CD4-positive, alpha-beta T cell (primary cell): ENCODE measurements at regions not wholly inside any gene's neighbourhood (a gene's known extent, or its start where the extent isn't known, plus 50 kb on each side); places are given as distances from the start of the nearest gene placed in this dataset.

Source experiments
- ATAC-seq: fragments of 200-7000 bp; cut with Tn5 transposase; one replicate; pipeline ENCODE4 v1.10.0; 2022; ENCODE audit warnings: mild to moderate bottlenecking; ENCODE audit not compliant: poor library complexity
- CTCF ChIA-PET: fragments of 350-600 bp; sonication (Branson Sonifier 250); formaldehyde crosslinking; loops from one replicate; lab custom pipeline; 2021; ENCODE audit warnings: antibody characterized with exemption, inconsistent platforms; lab: Charles Lee
- POLR2A ChIA-PET: fragments of 350-600 bp; sonication (Branson Sonifier 250); formaldehyde crosslinking; loops from one replicate; lab custom pipeline; 2021; ENCODE audit warnings: antibody characterized with exemption, inconsistent platforms; lab: Charles Lee
- DNase-seq, 14 experiments: peaks; one replicate each; pipeline ENCODE4 v3.0.0-alpha.2; 2013 to 2020; ENCODE audit warnings: mixed read lengths in 2 of 14
- H3K27ac ChIP-seq, 2 donors: one replicate each; pipeline versions ENCODE4 v1.5.1 to v1.7.0; 2013; ENCODE audit warnings: low read length in 2 of 2, low read depth in 1 of 2, mild to moderate bottlenecking in 1 of 2
- H3K27me3 ChIP-seq, 2 experiments: 1 replicate in 1 of 2; 2 replicates in 1 of 2; pipeline versions ENCODE4 v1.6.1 to v1.7.0; 2013; ENCODE audit warnings: low read length in 2 of 2, control low read depth in 1 of 2, mild to moderate bottlenecking in 1 of 2, moderate library complexity in 1 of 2; ENCODE audit not compliant: insufficient read depth in 2 of 2, control insufficient read depth in 1 of 2
- H3K36me3 ChIP-seq: one replicate; pipeline ENCODE4 v1.6.1; 2013; ENCODE audit warnings: low read length, control low read depth; ENCODE audit not compliant: insufficient read depth
- H3K4me1 ChIP-seq: one replicate; pipeline ENCODE4 v1.6.1; 2013; ENCODE audit warnings: low read length, control low read depth; ENCODE audit not compliant: insufficient read depth
- H3K4me3 ChIP-seq: one replicate; pipeline ENCODE4 v1.5.1; 2013; ENCODE audit warnings: mild to moderate bottlenecking, low read length, moderate library complexity
- H3K9me3 ChIP-seq, 2 experiments: 1 replicate in 1 of 2; 2 replicates in 1 of 2; pipeline versions ENCODE4 v1.6.1 to v1.7.0; 2013; ENCODE audit warnings: low read length in 2 of 2, mild to moderate bottlenecking in 2 of 2, control low read depth in 1 of 2, moderate library complexity in 1 of 2; ENCODE audit not compliant: control insufficient read depth in 1 of 2, insufficient read depth in 1 of 2
- H3K27ac Mint-ChIP-seq: one replicate; pipeline ENCODE4 v1.8.0; 2020; ENCODE audit warnings: mixed read lengths
- H3K27me3 Mint-ChIP-seq: one replicate; pipeline ENCODE4 v1.8.0; 2021; ENCODE audit warnings: mixed read lengths
- H3K36me3 Mint-ChIP-seq: one replicate; pipeline ENCODE4 v1.8.0; 2021; ENCODE audit warnings: low read depth, mixed read lengths
- H3K4me1 Mint-ChIP-seq: one replicate; pipeline ENCODE4 v1.8.0; 2021; ENCODE audit warnings: low read depth, mixed read lengths
- H3K4me3 Mint-ChIP-seq: one replicate; pipeline ENCODE4 v1.8.0; 2020; ENCODE audit warnings: mild to moderate bottlenecking, mixed read lengths
- H3K9me3 Mint-ChIP-seq: one replicate; pipeline ENCODE4 v1.8.0; 2020; ENCODE audit warnings: mixed read lengths
- CTCF ChIP-seq: fragments of 200-600 bp; IDR thresholded peaks from one replicate; pipeline ENCODE4 v1.8.0; 2022; ENCODE audit warnings: antibody characterized with exemption, mild to moderate bottlenecking
- intact Hi-C, 2 experiments: fragments of 100-400 bp; cut with DNase I in 1 of 2; cut with micrococcal nuclease in 1 of 2; formaldehyde crosslinking; loops; one replicate each; pipeline versions ENCODE4 v1.15.1 to v1.9.0; 2023 to 2025; cut with DNase I, micrococcal nuclease

GRCh38 chr20:59441306-59441705, 140.9 kb downstream of the EDN3 start:
- H3K27ac Mint-ChIP-seq, result no peak overlapping the region
- ChIA-PET CTCF (no interaction called here), POLR2A (no interaction called here)
- H3K4me1 Mint-ChIP-seq, result no peaks in the 10 kb centered on the region
- peaks cover 43% of the 10 kb centered on the region for H3K27me3 Mint-ChIP-seq
- Histone ChIP-seq H3K9me3 (no peaks in the 10 kb centered on the region), H3K4me3 (no peak overlapping the region), H3K36me3 (no peaks in the 10 kb centered on the region), H3K27ac (no peak overlapping the region), H3K4me1 (no peaks in the 10 kb centered on the region), H3K27me3 (peaks cover 6 to 7% of the 10 kb centered on the region in 2 experiments)
- TF ChIP-seq CTCF, result no peak
- H3K4me3 Mint-ChIP-seq, result no peak overlapping the region
- DNase-seq (no peak), ATAC-seq (no peak)
- intact Hi-C loops, result no loop called here
- no peaks in the 10 kb centered on the region for H3K36me3 Mint-ChIP-seq
- H3K9me3 Mint-ChIP-seq, result no peaks in the 10 kb centered on the region

DNA sequence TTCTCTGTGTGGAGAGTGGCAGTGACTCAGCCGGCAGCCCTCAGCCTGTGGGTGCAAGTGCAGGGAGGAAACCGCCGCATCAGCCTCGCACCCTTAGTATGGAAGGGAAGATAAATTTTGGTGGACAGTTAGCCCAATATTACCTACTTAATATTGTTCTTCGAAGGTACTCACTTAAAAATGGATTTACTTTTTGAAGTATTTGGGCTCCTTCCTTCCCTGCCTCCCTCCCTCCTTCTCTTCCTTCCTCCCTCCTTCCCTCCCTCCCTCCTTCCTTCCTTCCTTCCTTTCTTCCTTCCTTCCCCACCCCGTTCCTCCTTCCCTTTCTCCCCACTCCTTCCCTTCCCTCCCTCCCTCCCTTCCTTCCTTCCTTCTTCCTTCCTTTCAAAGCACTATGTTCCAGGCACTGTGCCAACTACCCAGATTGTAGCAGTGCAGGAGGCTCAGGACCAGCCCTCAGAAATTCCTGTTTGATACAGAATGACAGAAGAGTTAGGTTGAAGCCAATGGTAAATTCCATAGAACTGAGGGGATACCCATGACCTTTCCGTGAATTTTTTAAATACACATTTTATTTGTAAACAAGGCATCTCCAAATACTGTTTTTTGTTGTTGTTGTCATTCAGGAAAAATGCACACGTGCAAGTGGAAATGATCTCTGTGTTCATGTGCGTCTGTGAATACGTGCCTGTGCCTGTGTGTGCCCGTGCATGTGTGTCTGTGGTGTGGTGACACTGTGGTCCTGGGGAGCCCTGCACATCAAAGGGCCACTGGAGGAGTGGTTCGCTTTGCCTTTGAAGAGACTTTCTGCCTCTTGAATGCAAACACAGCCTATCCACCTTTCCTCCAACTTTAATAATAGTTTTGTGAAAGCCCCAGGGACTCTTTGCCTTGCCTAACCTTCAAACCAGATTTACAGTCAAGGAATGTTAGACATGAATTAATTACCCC, 141.7 kb downstream of the EDN3 start:
- ChIA-PET POLR2A (no interaction called here), CTCF (no interaction called here)
- no peak overlapping the region for H3K27ac Mint-ChIP-seq
- Histone ChIP-seq H3K4me3 (no peak overlapping the region), H3K36me3 (no peaks in the 10 kb centered on the region), H3K4me1 (no peaks in the 10 kb centered on the region), H3K27me3 (peaks cover 7% of the 10 kb centered on the region in 2 experiments), H3K9me3 (no peaks in the 10 kb centered on the region), H3K27ac (no peak overlapping the region)
- H3K27me3 Mint-ChIP-seq, result peaks cover 51% of the 10 kb centered on the region
- H3K9me3 Mint-ChIP-seq, result no peaks in the 10 kb centered on the region
- intact Hi-C loops, result no loop called here
- H3K4me1 Mint-ChIP-seq, result no peaks in the 10 kb centered on the region
- H3K36me3 Mint-ChIP-seq, result no peaks in the 10 kb centered on the region
- ATAC-seq (no peak), DNase-seq (no peak)
- no peak overlapping the region for H3K4me3 Mint-ChIP-seq
- TF ChIP-seq CTCF, result no peak

DNA sequence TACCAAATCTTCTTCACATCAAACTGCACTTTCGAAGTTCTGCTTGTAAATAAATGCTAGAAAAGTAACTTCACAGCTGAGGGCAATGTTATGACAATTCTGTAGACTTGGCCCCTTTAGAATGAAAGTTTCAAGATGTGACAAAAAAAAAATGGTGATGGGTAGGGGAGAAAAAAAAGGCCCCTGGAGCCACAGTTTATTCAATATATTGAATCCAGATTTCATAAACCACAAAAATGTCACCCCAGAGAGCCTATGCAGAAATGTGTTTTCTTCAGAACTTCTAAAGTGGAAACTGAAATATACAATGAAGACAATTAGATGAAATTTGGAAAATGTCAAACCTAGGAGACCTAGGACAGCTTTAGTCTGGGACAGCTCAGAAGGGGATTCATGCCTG, 143.1 kb downstream of the EDN3 start:
- Histone ChIP-seq H3K36me3 (no peaks in the 10 kb centered on the region), H3K27ac (no peak overlapping the region), H3K4me3 (no peak overlapping the region), H3K27me3 (peaks cover 7 to 19% of the 10 kb centered on the region in 2 experiments), H3K4me1 (no peaks in the 10 kb centered on the region), H3K9me3 (no peaks in the 10 kb centered on the region)
- Mint-ChIP-seq H3K9me3 (no peaks in the 10 kb centered on the region), H3K36me3 (no peaks in the 10 kb centered on the region), H3K27ac (no peak overlapping the region), H3K27me3 (peaks cover 65% of the 10 kb centered on the region), H3K4me1 (no peaks in the 10 kb centered on the region), H3K4me3 (no peak overlapping the region)
- ChIA-PET POLR2A (no interaction called here), CTCF (no interaction called here)
- ATAC-seq, result no peak
- intact Hi-C loops, result no loop called here
- TF ChIP-seq CTCF, result no peak
- DNase-seq, result no peak
